ENCODE measurements at regions not wholly inside any gene's neighbourhood (a gene's known extent, or its start where the extent isn't known, plus 50 kb on each side); places are given as distances from the start of the nearest gene placed in this dataset.
A peak's percentile ranks its signal among the peaks of the same experiment; 100 is the strongest.
"Not testable (repeated sequence)": the region's sequence is repeated elsewhere in the genome, so short reads cannot be mapped to it uniquely, and the experiment has no call there.

DNA sequence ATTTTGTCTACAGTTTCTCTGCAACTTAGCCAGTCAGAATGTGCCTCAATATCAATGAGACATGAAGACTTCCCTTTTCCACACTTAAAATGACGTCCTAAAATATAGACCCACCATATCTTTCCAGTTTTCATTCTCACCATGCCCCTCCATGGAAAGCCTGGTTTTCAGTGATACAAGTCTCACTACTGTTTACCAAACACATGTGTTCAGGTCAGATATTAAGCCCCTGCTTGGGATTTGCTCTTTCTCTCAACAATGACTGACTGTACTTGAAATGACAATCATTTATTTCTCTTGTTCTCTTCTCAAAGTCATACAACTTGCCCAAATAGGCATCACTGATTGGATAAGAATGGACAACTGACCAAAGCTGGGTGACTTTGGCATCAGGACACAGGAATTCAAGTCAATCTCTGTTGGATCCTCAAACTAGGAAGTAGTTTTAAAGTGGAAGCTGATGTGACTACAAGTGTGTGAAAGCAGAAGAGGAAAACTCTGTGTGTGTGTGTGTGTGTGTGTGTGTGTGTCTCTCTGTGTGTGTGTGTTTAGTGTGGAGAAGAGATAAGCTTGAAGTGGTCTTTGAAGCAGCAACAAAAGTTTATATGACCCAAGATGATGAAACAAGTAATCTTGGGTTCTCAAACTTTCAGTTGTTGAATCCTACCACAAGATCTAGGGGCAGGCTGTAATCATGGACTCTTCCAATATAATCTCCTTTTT lies 217.4 kb upstream of the FGF13 start:
- in situ Hi-C loops (cut with HindIII; ENCODE audit: low pct_unique_long_range_greater_than_20kb, low sequenced_read_pairs): no loop called here
- DNase-seq (ENCODE audit: low read depth): no peak

DNA sequence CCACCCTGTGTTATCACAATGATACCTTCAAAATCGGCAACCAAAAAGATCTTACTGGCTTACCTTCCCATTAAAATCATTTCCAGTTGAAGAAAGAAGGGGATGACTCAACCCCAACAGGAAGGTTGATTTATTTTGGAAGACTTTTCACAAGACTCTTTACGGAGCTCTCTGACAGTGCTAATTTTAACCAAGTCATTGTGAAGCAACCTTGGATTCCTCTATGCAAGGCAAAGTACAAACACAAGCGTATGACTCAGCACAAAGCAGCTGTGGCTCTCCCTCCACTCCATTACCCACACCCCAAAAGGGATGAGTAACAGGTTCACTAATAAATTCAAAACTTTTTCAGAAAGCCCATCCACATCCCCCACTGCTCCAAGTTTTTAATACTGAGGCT lies 213.8 kb upstream of the FGF13 start:
- peak; percentile 54 for DNase-seq (ENCODE audit: low read depth)
- in situ Hi-C loops (cut with HindIII; ENCODE audit: low pct_unique_long_range_greater_than_20kb, low sequenced_read_pairs): no loop called here

DNA sequence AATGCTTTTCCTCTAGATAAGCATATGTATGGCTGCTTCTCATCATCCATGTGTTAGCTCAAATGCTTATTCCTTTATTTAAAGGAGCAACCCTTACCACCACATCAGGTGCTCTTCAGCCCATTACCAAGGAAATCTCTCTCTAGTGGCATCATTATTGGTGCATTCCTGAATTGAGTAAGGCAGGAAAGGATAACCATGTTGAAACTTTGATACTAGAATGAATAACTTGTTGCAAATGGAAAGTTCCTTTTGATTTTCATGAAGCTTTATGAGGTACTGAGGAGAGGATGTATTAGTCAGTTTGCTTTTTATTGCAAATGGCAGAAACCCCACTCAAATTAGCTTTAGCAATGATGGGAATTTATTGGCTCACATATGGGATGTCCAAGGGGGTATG lies 212.3 kb upstream of the FGF13 start:
- no peak for DNase-seq (ENCODE audit: low read depth)
- in situ Hi-C loops (cut with HindIII; ENCODE audit: low pct_unique_long_range_greater_than_20kb, low sequenced_read_pairs): no loop called here

DNA sequence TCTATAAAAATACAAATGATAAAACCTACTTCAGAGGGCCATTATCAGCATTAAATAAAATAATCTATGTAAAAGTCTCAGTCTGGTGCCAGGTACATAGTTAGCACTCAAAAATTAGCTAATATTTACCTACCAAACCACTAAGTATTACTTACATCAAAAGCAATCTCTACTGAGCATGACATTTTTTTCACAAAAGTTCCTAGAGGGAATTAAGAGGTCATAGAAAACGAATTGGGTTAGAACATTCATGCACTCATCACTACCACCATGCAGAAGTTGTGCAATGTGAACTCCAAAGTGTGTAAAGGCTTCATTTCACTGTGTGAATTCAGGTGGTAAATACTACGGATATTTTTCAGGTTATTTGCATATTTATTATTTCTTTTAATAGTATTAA lies 209.5 kb upstream of the FGF13 start:
- in situ Hi-C loops (cut with HindIII; ENCODE audit: low pct_unique_long_range_greater_than_20kb, low sequenced_read_pairs): no loop called here

DNA sequence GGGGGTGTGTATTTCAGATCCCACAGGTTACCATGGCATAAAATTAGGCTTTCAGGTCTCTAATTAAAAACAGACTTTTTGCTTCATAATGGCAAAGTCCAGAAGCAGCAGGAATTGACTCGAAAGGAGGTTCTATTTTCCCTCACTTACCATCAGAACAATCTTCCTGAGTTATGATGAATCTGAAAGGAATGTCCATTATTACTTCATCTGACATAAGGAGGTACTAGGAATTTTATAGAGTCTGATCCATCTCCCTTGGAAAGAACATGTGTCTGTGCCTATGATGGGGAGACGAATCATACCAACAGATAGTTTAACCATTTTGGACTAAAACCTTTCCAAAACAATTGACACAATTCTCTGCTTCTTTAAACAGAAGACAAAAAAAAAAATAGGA lies 206.3 kb upstream of the FGF13 start:
- in situ Hi-C loops (cut with HindIII; ENCODE audit: low pct_unique_long_range_greater_than_20kb, low sequenced_read_pairs): no loop called here
- DNase-seq (ENCODE audit: low read depth): peak; percentile 6

More for the DNA sequence above, 209.5 kb upstream of the FGF13 start:
- no peak for DNase-seq (ENCODE audit: low read depth)

DNA sequence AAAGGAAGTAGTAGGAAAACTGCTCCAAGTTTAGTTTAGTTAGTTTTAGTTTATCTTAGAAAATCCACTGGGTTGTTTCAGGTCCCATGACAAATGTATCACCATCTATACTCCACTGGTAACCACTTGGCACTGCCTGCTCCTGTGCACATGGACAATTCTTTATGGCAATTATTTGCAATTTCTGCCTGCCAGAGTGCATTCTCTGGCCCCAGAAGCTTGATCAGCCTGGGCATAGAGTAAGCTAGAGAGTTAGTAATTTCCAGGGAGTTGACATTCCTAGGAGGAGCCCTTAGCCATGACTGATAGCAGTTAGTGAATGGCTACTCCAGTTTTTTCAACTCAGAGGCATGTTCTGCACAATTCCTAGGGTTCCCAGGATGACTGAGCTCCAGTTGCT lies 203.2 kb upstream of the FGF13 start:
- no peak for DNase-seq (ENCODE audit: low read depth)
- in situ Hi-C loops (cut with HindIII; ENCODE audit: low pct_unique_long_range_greater_than_20kb, low sequenced_read_pairs): no loop called here

DNA sequence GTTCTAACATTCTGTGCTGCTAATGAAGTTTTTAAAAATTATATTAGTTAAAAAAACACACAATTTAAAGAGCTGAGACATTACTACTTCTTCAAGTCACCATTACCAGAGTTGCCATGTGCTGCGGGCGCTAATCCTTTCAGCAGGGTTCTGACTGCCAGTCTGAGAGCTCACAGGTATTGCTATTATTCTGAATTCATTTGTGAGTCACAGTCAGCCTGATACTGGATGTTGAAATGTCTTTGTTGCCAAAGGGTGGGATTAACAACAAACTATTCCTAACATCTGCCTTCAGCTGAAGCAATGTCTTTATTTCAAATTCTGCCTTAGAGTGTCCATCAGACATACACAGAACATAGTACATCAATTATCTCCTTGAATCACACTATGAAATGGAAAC lies 197.1 kb upstream of the FGF13 start:
- DNase-seq (ENCODE audit: low read depth): no peak
- in situ Hi-C loops (cut with HindIII; ENCODE audit: low pct_unique_long_range_greater_than_20kb, low sequenced_read_pairs): no loop called here

DNA sequence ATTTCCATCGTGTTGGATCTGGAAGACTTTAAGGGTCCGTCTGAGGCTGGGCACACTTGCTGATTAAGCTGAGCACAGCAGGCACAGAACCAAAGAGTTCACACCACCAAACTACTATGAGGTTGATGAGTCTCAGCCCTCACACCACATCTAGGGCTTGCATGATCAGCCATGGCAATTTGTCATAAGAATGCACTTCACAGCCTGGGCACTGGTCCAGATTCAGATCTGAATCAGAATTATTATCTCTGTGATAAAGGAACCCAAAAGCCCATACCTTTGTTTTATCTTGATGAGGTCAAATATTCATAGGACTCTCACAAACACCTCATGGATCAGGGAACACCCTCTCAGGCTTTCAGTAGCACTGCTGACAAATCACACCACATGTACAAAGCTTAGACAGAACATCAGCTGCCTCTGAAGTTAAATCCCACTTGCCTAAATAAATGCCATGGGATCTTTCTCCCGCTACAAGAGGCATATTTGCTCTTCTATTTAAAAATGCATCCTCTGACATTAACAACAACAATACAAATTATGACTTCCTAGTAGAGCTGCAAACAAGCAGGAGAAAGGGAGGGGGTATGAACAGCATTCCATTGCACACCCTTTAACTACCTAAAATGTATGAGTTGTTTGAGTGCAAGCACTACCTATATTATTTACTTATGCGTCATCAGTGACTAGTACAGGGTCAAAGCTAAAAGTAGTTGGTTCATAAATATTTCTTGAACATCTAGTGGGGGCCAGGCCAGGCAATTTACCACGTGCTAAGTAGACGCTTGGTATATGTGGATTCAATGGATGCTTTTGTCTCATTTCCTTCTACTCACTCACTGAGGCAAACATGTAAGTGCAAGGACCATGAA lies 186.3 kb upstream of the FGF13 start:
- peak; percentile 7 for DNase-seq (ENCODE audit: low read depth)
- in situ Hi-C loops (cut with HindIII; ENCODE audit: low pct_unique_long_range_greater_than_20kb, low sequenced_read_pairs): no loop called here

DNA sequence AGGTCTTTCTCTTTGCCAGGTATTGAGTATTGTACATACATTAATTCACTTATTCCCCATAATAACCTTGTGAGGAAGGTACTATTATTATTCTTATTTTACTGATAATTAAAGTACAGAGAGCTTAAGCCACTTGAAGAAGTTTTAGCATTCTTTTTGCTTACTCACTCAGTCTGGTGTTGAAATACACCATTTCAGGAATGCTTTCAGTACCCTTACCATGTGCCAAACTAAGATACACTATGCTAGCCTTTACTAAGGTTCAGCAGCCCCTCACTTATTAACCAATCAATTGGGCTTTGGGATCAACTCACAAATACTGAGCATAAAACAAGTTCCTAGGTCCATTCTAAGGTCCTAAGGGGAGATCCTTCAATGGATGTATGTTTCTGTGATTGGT lies 179.0 kb upstream of the FGF13 start:
- in situ Hi-C loops (cut with HindIII; ENCODE audit: low pct_unique_long_range_greater_than_20kb, low sequenced_read_pairs): no loop called here
- DNase-seq (ENCODE audit: low read depth): no peak

DNA sequence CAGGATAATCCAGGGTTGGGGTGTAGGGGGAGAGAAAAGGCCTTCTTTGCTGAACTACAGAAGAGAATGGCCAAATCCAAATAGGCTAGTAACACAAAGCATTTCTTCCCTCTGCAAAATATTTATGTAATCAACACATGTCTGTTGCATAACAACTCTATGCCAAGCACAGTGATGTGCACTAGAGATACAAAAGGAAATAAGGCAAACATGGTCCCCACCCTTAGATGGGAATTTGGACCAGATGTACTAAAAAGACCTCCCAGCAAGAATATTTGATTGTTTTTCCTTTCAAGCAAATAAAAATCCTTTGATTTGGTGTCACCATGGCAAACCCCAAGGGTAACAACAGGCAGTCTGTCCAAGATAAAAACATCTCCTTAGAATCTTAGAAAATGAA lies 177.6 kb upstream of the FGF13 start:
- in situ Hi-C loops (cut with HindIII; ENCODE audit: low pct_unique_long_range_greater_than_20kb, low sequenced_read_pairs): no loop called here
- no peak for DNase-seq (ENCODE audit: low read depth)

DNA sequence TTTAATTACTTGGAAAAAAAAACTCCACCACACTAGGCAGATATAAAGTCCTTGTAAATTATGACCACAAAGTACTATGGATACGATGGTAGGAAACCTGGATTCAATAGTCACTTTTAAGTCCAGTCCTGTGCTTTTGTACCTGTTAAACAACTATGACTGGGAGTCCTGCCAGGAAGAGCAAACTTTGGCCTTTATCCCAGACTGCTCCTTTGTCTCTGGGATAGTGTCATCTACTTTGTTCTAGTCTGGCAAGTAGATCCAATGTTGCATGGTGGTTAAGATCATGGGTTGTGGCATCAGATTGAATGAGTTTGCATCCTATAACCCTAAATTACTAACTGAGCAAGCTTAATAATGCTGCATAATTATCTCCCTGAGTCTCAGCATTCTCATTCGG lies 175.3 kb upstream of the FGF13 start:
- in situ Hi-C loops (cut with HindIII; ENCODE audit: low pct_unique_long_range_greater_than_20kb, low sequenced_read_pairs): no loop called here
- peak; percentile 26 for DNase-seq (ENCODE audit: low read depth)

DNA sequence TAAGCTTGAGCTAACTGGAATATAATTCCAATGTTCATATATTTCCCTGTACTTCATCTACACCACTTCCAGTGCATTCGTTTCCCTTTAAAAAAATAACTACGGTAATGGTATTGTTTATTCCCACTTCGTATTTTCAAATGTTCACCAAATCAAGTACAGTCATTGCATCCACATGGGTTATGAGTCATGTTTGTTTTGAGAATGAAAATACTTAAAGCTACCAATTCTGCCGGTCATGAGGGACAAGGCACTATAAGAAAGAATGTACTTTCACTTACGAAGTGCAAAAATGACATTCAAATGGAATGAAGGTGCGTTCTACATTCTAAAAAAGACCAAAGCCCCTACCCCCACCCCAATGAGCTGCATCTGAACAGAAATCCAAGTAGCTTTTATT lies 174.4 kb upstream of the FGF13 start:
- in situ Hi-C loops (cut with HindIII; ENCODE audit: low pct_unique_long_range_greater_than_20kb, low sequenced_read_pairs): no loop called here
- peak; percentile 43 for DNase-seq (ENCODE audit: low read depth)

DNA sequence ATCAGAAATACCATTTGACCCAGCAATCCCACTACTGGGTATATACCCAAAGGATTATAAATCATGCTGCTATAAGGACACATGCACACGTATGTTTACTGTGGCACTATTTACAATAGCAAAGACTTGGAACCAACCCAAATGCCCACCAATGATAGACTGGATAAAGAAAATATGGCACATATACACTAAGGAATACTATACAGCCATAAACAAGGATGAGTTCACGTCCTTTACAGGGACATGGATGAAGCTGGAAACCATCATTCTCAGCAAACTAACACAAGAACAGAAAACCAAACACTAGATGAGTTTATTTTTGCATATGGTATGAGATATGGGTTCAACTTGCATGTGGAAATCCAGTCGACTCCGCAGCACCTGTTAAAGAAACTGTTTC lies 168.8 kb upstream of the FGF13 start:
- in situ Hi-C loops (cut with HindIII; ENCODE audit: low pct_unique_long_range_greater_than_20kb, low sequenced_read_pairs); DNase-seq (ENCODE audit: low read depth): not testable (repeated sequence)

DNA sequence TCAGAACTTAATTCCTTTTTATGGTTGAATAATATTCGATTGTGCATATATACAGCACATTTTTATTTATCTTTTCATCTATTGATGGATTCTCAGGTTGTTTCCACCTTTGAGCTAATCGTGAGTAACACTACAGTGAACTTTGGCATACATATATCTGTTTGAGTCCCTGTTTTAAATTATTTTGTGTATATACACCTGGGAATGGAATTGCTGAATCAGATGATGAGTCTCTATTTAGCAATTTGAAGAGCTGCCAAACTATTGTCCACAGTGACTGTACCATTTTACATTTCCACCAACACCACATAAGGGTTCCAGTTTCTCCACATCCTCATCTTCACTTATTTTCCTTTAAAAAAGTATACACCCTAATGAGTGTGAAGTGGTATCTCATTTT lies 166.2 kb upstream of the FGF13 start:
- no peak for DNase-seq (ENCODE audit: low read depth)

DNA sequence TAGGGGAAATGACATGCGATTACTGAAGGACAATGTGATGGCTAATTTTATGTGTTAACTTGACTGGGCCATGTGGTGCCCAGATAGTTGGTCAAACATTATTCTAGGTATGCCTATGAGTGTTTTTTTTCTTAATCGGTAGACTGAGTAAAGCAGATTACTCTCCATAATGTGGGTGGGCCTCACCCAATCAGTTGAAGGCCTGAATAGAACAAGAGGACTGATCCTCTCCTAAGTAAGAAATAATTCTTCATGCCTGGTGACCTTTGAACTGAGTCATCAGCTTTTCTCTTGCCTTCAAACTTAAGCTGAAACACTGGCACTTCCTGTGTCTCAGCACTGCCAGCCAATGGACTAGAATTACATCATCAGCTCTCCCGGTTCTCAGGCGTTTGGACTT lies 164.0 kb upstream of the FGF13 start:
- no peak for DNase-seq (ENCODE audit: low read depth)
- in situ Hi-C loops (cut with HindIII; ENCODE audit: low pct_unique_long_range_greater_than_20kb, low sequenced_read_pairs): no loop called here

More for the DNA sequence above, 166.2 kb upstream of the FGF13 start:
- in situ Hi-C loops (cut with HindIII; ENCODE audit: low pct_unique_long_range_greater_than_20kb, low sequenced_read_pairs): no loop called here

DNA sequence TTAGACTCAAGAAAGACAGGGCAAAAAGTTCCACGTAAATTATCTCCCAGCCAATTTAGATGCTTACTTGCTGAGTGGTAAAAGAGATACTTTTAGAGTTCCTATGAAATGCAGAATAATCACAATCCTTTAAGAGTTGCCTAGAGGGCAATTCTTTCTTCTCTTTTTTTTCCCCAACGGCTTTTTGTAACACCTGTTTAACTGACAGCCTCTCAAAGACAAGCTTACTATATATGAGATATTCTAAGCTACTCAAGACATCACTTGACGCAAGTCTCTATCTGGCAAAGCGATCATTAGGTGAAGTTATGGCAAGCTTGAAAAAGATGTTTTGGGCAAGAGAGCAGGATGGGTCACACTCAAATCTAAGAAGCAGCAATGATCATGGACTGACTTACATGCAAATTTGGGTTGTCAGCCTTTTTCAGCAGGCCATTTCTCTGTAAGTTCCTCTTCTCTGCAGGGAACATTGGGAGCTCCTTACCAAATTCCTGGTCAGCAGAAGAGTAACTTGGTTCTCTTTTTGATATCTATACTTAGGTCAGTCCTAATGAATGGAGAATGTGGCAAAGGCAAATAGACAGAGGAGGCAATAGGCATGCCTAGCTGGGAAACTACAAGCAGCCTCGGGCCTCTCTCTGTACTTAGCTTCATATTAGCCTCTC lies 162.9 kb upstream of the FGF13 start:
- DNase-seq (ENCODE audit: low read depth): no peak
- in situ Hi-C loops (cut with HindIII; ENCODE audit: low pct_unique_long_range_greater_than_20kb, low sequenced_read_pairs): no loop called here

DNA sequence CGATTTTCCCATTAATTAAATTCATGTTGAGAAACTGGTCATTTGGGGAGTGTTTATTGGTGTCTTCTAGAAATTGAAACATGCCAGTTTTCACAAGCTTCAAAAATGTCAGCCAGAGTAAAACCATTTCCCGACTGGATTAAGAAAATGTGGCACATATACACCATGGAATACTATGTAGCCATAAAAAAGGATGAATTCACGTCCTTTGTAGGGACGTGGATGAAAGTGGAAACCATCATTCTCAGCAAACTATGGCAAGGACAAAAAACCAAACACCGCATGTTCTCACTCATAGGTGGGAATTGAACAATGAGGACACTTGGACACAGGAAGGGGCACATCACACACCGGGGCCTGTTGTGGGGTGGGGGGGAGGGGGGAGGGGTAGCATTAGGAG lies 162.1 kb upstream of the FGF13 start:
- in situ Hi-C loops (cut with HindIII; ENCODE audit: low pct_unique_long_range_greater_than_20kb, low sequenced_read_pairs); DNase-seq (ENCODE audit: low read depth): not testable (repeated sequence)

DNA sequence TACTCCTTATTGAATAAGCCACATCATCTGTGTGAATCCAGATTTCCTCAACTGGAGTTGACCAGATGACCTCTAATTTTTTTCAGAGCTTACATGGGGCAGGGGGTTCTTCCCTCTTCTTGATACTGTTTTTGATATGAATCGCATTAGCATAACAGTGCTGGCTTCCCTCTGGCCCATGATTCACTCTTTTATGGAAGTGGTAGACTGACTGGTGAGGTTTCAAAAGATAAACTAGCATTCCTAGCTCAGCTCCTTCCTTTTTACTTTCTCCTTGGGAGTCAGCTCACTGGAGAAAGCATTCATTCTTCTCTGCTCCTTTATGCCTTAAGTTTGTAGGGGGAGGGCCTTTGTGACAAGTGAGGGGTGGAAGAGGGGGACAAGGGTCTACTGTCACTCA lies 161.0 kb upstream of the FGF13 start:
- no peak for DNase-seq (ENCODE audit: low read depth)
- in situ Hi-C loops (cut with HindIII; ENCODE audit: low pct_unique_long_range_greater_than_20kb, low sequenced_read_pairs): no loop called here

DNA sequence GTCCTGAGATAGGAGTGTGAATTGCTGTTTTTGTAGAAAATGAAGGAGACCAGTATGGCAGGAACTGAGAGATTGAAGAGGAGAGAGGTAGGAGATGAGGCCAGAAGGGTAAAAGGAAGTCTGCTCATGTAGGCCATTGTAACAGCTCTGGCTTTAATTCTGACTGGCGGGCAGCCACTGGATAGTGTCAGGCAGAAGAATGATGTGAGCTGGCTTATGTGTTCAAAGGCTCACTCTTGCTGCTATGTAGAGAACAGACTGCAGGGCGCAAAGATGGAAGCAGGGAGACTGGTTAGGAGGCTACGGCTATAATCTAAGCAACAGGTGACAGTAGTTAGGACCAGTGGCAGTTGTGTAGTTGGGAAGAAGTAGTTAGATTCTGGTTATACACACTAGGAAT lies 160.2 kb upstream of the FGF13 start:
- in situ Hi-C loops (cut with HindIII; ENCODE audit: low pct_unique_long_range_greater_than_20kb, low sequenced_read_pairs): no loop called here
- no peak for DNase-seq (ENCODE audit: low read depth)
